Endothelial cell of umbilical vein (primary cell): ENCODE measurements at regions not wholly inside any gene's neighbourhood (a gene's known extent, or its start where the extent isn't known, plus 50 kb on each side); places are given as distances from the start of the nearest gene placed in this dataset.
A peak's percentile ranks its signal among the peaks of the same experiment; 100 is the strongest.

Experiments used
- BruUV-seq: library from RNA; stranded (reverse); fragments of 400-500 nt; replicated peaks from 2 replicates; lab custom pipeline; 2021; lab: Mats Ljungman, UMichigan
- CTCF ChIA-PET: fragments of 300-600, 350-600 bp; sonication (Branson Sonifier 250); formaldehyde crosslinking; loops from one replicate; lab custom pipeline; 2021; ENCODE audit warnings: antibody characterized with exemption, inconsistent platforms; lab: Charles Lee
- POLR2A ChIA-PET: fragments of 300-600, 350-600 bp; sonication (Branson Sonifier 250); formaldehyde crosslinking; loops from one replicate; lab custom pipeline; 2021; ENCODE audit warnings: antibody characterized with exemption, inconsistent platforms; lab: Charles Lee
- DNase-seq: peaks from one replicate; pipeline ENCODE4 v3.0.0-alpha.2; 2011; ENCODE audit warnings: low read depth, low spot score
- FAIRE-seq: peaks from 2 replicates; lab custom pipeline; 2011; peaks lifted over from hg19 to GRCh38; lab: Jason Lieb, UNC
- H2AFZ ChIP-seq: 2 replicates; pipeline ENCODE4 v1.6.0; 2012; ENCODE audit warnings: low read depth, low read length, control low read depth, inconsistent platforms
- H3K27ac ChIP-seq: 2 replicates; pipeline ENCODE4 v1.5.1; 2011; ENCODE audit warnings: low read depth, mild to moderate bottlenecking, control low read depth, low read length, moderate library complexity; ENCODE audit not compliant: insufficient read depth
- H3K27me3 ChIP-seq, 2 experiments: 2 replicates each; pipeline versions ENCODE4 v1.6.0 to v1.6.1; 2011; ENCODE audit warnings: low read length in 2 of 2, mixed read lengths in 1 of 2; ENCODE audit not compliant: control insufficient read depth in 2 of 2, insufficient read depth in 2 of 2
- H3K36me3 ChIP-seq, 2 experiments: 2 replicates in 1 of 2; 3 replicates in 1 of 2; pipeline ENCODE4 v1.5.1; 2011; ENCODE audit warnings: low read length in 2 of 2, mild to moderate bottlenecking in 1 of 2, moderate library complexity in 1 of 2; ENCODE audit not compliant: control insufficient read depth in 2 of 2, insufficient read depth in 2 of 2; ENCODE audit errors: extremely low read depth in 1 of 2
- H3K4me1 ChIP-seq: 3 replicates; pipeline ENCODE4 v1.5.1; 2011; ENCODE audit warnings: mild to moderate bottlenecking, low read length; ENCODE audit not compliant: control insufficient read depth, insufficient read depth; ENCODE audit errors: extremely low read depth
- H3K4me2 ChIP-seq: 2 replicates; pipeline ENCODE4 v1.6.1; 2011; ENCODE audit warnings: low read length, control low read depth, mixed read lengths; ENCODE audit not compliant: insufficient read depth
- H3K4me3 ChIP-seq, 3 experiments: fragments of 200-600 bp in 1 of 3; sonication (generic), shearing (Covaris generic) in 1 of 3; replicated peaks in 1 of 3; 2 replicates each; pipeline ENCODE4 v1.5.1; 2011 to 2016; ENCODE audit warnings: control low read depth in 3 of 3, low read length in 3 of 3, mild to moderate bottlenecking in 2 of 3, inconsistent platforms in 1 of 3, low read depth in 1 of 3, moderate library complexity in 1 of 3; ENCODE audit not compliant: insufficient read depth in 1 of 3
- H3K79me2 ChIP-seq: 2 replicates; pipeline ENCODE4 v1.6.0; 2012; ENCODE audit warnings: low read length, inconsistent platforms; ENCODE audit not compliant: control insufficient read depth, insufficient read depth
- H3K9ac ChIP-seq: replicated peaks from 2 replicates; pipeline ENCODE3; 2011; ENCODE audit warnings: low read length, control low read depth; ENCODE audit not compliant: insufficient read depth; ENCODE audit errors: extremely low read depth
- H3K9me1 ChIP-seq: replicated peaks from 3 replicates; pipeline ENCODE4 v1.6.0; 2011; ENCODE audit warnings: mild to moderate bottlenecking, low read length; ENCODE audit not compliant: control insufficient read depth, insufficient read depth; ENCODE audit errors: extremely low read depth
- H3K9me3 ChIP-seq: replicated peaks from 2 replicates; pipeline ENCODE4 v1.5.1; 2012; ENCODE audit warnings: low read length, inconsistent platforms; ENCODE audit not compliant: control insufficient read depth, insufficient read depth
- H4K20me1 ChIP-seq: replicated peaks from 2 replicates; pipeline ENCODE3; 2011; ENCODE audit warnings: mild to moderate bottlenecking, low read length; ENCODE audit not compliant: control insufficient read depth, insufficient read depth; ENCODE audit errors: extremely low read depth
- CTCF ChIP-seq, 2 donors: IDR thresholded peaks; 1 replicate in 1 of 2; 2 replicates in 1 of 2; pipeline ENCODE4 v1.5.1; 2011; ENCODE audit warnings: low read length in 2 of 2, mild to moderate bottlenecking in 2 of 2, moderate library complexity in 2 of 2, control low read depth in 1 of 2, inconsistent platforms in 1 of 2, low read depth in 1 of 2; ENCODE audit not compliant: insufficient read depth in 1 of 2; ENCODE audit errors: extremely low read depth in 1 of 2
- EZH2 ChIP-seq: IDR thresholded peaks from 2 replicates; pipeline ENCODE4 v1.6.1; 2012; ENCODE audit warnings: borderline replicate concordance, low read depth, mild to moderate bottlenecking, moderate library complexity, low read length, inconsistent platforms; ENCODE audit not compliant: severe bottlenecking
- GATA2 ChIP-seq: IDR thresholded peaks from 2 replicates; pipeline ENCODE4 v1.7.0; 2011; ENCODE audit warnings: low read depth, mild to moderate bottlenecking, moderate library complexity, mixed read lengths, low read length; ENCODE audit not compliant: insufficient read length, insufficient read depth
- POLR2AphosphoS5 ChIP-seq: IDR thresholded peaks from 2 replicates; pipeline ENCODE4 v1.6.1; 2012; ENCODE audit warnings: low read depth, mild to moderate bottlenecking, control low read depth, low read length, moderate library complexity; ENCODE audit not compliant: insufficient read depth
- dilution Hi-C: fragments of 300-500 bp; cut with MboI; formaldehyde crosslinking; loops from one replicate; pipeline ENCODE4 v1.15.0; 2019; ENCODE audit warnings: low sequenced_read_pairs; ENCODE audit not compliant: extremely low pct_ligation_motif_present
- intact Hi-C: fragments of 100-400 bp; cut with micrococcal nuclease; formaldehyde crosslinking; loops from one replicate; pipeline ENCODE4 v1.10.0; 2022

GRCh38 chr9:26061948-26062575, 383.8 kb upstream of the TUSC1 start:
- H3K9me3 ChIP-seq: no peaks in the 10 kb centered on the region
- intact Hi-C loops (no loop called here), dilution Hi-C loops (no loop called here)
- no peak overlapping the region for H3K4me2 ChIP-seq
- H3K36me3 ChIP-seq: no peaks in the 10 kb centered on the region
- H3K9me1 ChIP-seq: no peaks in the 10 kb centered on the region
- H4K20me1 ChIP-seq: no peaks in the 10 kb centered on the region
- FAIRE-seq: no peak
- no peak overlapping the region for H3K27ac ChIP-seq
- no peak overlapping the region for H3K9ac ChIP-seq
- no peak overlapping the region for H3K4me3 ChIP-seq
- no peaks in the 10 kb centered on the region for H3K79me2 ChIP-seq
- H3K4me1 ChIP-seq: no peaks in the 10 kb centered on the region
- peaks cover 0 to 3% of the 10 kb centered on the region in 2 experiments for H3K27me3 ChIP-seq
- ChIA-PET POLR2A (no interaction called here), CTCF (no interaction called here)
- DNase-seq: peak; percentile 21
- no TSS peak for BruUV-seq
- no peak overlapping the region for H2AFZ ChIP-seq
- TF ChIP-seq EZH2 (no peak), POLR2AphosphoS5 (no peak), GATA2 (no peak), CTCF (IDR thresholded peaks at IDR 0.05; ENCODE audit: extremely low read depth in 1 of 2, insufficient read depth in 1 of 2, low read depth in 1 of 2, low read length in 2 of 2) (no peak)
